GM12878 (cell line): ENCODE measurements at regions not wholly inside any gene's neighbourhood (a gene's known extent, or its start where the extent isn't known, plus 50 kb on each side); places are given as distances from the start of the nearest gene placed in this dataset.

Experiments used
- BRCA1 ChIP-seq: IDR thresholded peaks from 2 replicates; pipeline ENCODE4 v1.6.1; 2011; ENCODE audit warnings: low read depth, low read length, improper control_type of control experiment
- MXI1 ChIP-seq: fragments of 150-350 bp; IDR thresholded peaks from 2 replicates; pipeline ENCODE4 v1.6.1; 2011; ENCODE audit warnings: low read depth, mild to moderate bottlenecking, inconsistent platforms, low read length, improper control_type of control experiment
- RAD21 ChIP-seq: IDR thresholded peaks from 2 replicates; pipeline ENCODE4 v1.6.1; 2011; ENCODE audit warnings: mild to moderate bottlenecking, low read depth, low read length, moderate library complexity; ENCODE audit not compliant: insufficient read depth

GRCh38 chr18:55158570-55158969, 199.3 kb upstream of the CCDC68 start:
- TF ChIP-seq RAD21 (no peak), BRCA1 (no peak), MXI1 (no peak)
